HG03575 (cell line): ENCODE measurements at regions not wholly inside any gene's neighbourhood (a gene's known extent, or its start where the extent isn't known, plus 50 kb on each side); places are given as distances from the start of the nearest gene placed in this dataset.

ENCODE experiments used
- ATAC-seq: cut with Tn5 transposase; IDR thresholded peaks from one replicate; pipeline ENCODE4 v1.9.1; 2021; ENCODE audit not compliant: unreplicated experiment, insufficient number of reproducible peaks, low FRiP score; ENCODE audit errors: extremely low read depth

DNA sequence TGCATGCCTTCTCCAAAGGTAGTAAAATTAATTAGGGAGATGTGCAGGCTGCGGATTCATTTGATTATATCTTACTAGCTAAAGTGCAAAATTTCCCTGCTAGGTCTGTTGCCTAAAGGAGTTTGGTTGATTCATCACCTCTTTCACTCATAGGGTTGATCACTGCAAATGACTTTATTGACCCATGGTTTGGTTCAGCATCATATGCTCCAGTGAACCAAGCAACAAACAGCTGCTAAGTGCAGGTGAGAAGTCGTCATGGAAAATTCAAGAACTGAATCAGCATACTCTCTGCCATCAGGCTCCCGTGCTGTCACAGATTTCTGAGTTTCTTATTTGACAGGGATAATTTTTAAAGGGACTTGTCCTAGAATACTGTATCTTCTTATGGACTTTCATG, 571.8 kb upstream of the CDH18 start:
- ATAC-seq: no peak

DNA sequence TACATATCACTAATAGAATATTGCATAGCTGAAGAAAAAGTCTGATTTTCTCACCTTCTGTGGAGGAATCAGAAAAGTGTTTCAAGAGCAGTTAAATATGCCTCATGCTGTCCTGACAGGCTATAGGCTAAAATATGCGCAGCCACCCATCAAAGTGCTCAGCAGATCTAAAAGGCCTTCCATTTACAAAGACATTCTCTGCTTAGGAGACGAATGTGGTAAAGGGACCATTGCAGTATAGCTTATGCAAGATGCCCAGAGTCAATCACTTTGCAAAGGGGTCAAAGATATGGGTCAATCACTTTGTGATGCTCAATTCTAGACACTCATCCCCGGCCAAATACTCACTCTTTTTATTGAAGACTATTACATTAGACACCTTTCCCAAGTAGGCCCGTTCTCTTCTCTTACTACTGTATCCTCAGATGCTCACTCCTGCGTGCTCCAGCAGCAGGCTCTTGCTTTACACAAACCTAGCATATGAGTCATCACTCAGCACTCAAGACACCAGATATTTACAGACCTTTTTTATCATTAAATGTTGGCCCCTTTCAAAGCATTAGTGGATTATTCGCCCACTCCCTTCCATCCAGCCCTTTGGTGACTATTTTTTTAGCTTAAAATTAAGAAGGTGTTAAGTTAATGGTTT, 568.2 kb upstream of the CDH18 start:
- ATAC-seq: no peak

DNA sequence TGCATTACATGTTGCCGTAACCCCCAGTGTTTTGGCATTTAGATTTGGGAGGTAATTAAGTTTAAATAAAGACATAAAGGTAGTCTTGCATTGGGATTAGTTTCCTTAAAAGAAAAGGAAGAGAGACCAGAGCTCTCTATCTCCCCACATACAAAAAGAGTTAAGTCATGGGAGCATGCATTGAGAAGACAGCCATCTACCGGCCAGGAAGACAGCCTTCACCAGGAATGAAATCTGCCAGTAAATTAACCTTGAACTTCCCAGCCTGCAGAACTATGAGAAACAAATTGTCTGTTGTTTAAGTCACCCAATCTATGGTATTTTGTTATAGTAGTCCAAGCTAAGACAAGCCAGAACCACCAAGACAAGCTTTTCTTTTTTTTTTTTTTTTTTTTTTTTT, 567.0 kb upstream of the CDH18 start:
- no peak for ATAC-seq

- ATAC-seq: no peak
These were observed 566.0 kb upstream of the CDH18 start for GRCh38 chr5:20554001-20554400.

GRCh38 chr5:20537911-20538703, 550.1 kb upstream of the CDH18 start:
- ATAC-seq: no peak

DNA sequence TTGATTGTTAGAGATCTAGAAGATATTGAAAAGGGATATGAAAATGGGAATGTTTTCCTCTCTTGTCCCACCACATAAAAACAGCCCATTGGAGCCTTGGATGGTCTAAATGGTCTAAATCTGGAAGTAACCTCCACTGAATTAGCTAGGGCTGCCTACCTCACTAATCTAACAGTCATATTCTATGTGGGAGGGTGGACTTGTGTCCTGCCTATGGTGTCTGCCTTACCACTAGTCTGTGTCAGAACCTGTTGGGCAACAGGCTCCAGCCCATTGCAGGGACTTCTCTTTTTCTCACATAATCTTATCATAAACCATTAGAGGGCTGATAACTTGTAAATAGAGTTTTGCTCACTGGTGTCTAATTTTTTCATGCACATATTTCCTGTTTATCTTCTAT, 548.8 kb upstream of the CDH18 start:
- ATAC-seq: no peak

- ATAC-seq: no peak
These were observed 548.3 kb upstream of the CDH18 start for GRCh38 chr5:20536341-20536740.

GRCh38 chr5:20528471-20528870, 540.5 kb upstream of the CDH18 start:
- no peak for ATAC-seq

DNA sequence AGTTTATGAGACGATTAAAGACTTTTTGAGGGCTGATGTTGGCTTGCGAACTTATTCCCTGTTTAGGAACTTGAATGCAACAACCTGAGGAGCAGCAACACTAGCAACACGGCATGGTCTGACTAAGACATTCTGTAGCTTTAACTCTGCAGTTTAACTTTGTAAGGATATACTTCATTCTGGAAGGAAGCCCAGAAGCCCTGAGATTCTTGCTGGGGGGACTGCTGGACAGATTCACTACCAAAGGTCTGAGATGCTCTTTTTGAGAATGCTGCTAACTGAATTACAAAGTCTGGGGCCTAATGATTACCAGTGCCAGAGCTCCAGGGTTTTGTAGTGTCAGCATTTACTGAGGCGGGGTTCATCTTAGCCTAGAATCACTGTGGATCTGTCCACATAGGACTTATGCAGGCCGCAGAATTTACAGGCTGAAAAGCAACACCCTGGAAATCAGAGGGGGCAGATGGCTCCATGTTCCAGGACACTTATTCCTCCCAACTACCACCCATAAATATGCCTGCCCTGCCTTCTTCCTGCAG, 537.1 kb upstream of the CDH18 start:
- ATAC-seq: no peak

DNA sequence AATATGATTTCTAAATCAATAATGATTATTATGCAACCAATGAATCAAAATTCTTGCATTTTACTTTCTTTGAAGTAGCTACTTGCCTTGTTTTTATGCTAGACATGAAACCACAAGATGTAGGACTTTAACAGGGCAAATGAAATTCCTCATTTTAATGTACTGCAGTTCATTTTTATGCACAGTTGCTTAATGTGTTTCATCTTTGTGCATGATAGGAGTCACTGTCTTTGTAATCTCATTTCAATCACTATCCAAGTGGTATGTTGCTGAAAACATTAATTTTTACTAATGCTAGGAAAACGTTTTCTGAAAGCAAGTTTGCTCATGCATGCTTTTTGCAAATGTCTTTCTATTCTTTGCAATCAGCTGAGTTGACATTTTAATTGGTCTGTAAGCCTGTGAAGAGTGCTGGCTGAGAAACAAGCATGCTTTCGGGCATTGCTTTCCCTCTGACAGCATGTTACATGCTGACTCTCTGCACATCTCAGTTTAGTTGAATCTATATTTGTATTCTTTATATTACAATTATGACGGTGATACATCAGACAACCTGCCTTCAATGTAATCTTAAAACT, 535.0 kb upstream of the CDH18 start:
- no peak for ATAC-seq

DNA sequence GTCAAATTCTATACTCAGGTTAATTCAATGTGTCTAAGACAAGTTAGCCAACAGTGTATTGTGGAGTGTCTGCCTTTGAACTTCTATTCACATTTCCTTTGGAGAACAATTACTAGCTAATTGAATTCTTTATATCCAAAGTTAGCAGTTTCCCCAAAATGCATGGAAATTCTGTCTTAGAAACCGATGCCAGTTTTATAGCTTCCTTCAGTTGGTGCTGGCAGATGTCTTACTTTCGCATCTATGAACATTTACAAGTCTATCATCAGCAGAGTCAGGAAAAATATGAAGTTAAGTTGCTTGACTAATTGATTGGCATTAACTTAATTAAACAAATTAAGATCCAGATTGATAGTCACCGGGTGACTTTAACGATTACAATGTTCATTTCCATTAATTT, 527.6 kb upstream of the CDH18 start:
- no peak for ATAC-seq

GRCh38 chr5:20514145-20514544, 526.1 kb upstream of the CDH18 start:
- ATAC-seq: no peak

GRCh38 chr5:20500546-20500945, 512.5 kb upstream of the CDH18 start:
- ATAC-seq: no peak

- no peak for ATAC-seq
These were observed 510.9 kb upstream of the CDH18 start for GRCh38 chr5:20498926-20499325.

- no peak for ATAC-seq
These were observed 510.1 kb upstream of the CDH18 start for GRCh38 chr5:20498102-20498501.

DNA sequence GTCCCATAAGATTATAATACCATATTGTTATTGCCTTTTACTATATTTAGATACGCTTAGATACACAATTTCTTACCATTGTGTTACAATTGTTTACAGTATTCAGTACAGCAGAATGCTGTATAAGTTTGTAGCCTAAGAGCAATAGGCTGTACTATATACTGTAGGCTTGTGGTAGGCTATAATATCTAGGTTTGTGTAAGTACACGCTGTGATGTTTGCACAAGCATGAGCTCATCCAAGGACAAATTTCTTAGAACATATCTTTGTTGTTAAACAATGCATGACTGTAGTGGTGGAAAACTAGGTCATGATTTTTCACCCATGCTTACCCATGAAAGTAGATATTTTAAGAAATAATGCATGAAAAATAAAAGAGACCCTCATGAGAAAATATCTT, 509.4 kb upstream of the CDH18 start:
- ATAC-seq: no peak

DNA sequence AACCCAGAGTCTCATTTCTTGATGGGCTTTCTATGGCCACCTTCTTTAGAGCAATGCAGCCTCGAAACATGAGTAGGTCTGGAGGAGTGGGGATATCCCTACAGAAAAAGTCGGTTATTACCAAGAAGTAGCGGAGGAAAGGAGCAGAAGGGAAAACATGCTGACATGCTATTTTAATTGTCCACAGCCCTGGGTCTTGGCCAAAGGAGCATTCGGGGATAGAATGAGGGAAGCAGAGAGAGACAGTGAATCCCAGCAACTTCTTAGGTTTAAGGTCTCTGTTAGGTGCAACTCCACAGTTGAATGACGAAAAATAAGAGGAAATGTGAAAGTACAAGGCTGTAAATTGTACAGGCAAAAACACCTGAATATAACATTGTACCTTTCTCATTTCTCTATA, 506.7 kb upstream of the CDH18 start:
- no peak for ATAC-seq

DNA sequence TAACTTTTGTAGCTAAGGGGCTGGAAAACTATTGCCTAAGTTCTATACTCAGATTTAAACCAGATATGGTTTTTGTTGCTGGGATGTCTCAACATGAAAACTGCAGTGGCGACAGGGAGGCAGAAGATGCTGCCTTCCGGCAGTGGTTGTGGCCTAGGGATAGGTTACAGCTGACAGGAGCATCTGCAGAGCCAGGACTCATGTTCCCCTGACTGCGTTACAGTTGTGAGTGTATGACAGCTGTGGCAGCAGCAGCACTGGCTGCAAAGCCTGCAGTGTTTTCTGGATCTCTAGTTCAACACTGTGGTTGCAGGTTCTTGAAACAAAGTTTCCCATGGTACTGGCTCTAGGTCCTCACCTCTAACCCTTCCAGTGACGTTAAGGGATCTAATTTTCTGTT, 498.8 kb upstream of the CDH18 start:
- no peak for ATAC-seq

- ATAC-seq: no peak
These were observed 488.0 kb upstream of the CDH18 start for GRCh38 chr5:20476016-20476415.

DNA sequence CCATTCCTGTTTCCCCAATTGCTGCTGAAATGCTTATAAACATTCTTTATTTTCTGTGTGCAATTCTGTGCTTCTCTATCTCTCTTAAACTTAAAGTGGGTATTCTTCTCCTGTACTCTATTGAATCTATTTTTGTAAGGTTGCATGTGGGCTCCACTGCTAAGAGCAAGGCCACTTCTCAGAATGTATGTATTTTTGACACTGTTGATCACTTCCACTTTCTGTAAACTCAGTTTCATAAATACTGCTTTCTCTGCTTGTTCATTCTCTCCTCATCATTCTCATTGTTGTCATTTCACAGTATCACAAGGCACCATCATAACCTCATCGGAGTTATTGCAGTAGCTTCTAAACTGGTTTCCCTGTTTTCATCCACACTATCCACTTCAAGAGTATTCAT, 483.0 kb upstream of the CDH18 start:
- no peak for ATAC-seq
